Activated T-cell treated with anti-CD3 and anti-CD28 coated beads for 24 hours (primary cell): ENCODE measurements at regions not wholly inside any gene's neighbourhood (a gene's known extent, or its start where the extent isn't known, plus 50 kb on each side); places are given as distances from the start of the nearest gene placed in this dataset.
"Not testable (repeated sequence)": the region's sequence is repeated elsewhere in the genome, so short reads cannot be mapped to it uniquely, and the experiment has no call there.

Experiments used
- DNase-seq: peaks from one replicate; pipeline ENCODE4 v3.0.0-alpha.2; 2020; ENCODE audit warnings: low read depth

DNA sequence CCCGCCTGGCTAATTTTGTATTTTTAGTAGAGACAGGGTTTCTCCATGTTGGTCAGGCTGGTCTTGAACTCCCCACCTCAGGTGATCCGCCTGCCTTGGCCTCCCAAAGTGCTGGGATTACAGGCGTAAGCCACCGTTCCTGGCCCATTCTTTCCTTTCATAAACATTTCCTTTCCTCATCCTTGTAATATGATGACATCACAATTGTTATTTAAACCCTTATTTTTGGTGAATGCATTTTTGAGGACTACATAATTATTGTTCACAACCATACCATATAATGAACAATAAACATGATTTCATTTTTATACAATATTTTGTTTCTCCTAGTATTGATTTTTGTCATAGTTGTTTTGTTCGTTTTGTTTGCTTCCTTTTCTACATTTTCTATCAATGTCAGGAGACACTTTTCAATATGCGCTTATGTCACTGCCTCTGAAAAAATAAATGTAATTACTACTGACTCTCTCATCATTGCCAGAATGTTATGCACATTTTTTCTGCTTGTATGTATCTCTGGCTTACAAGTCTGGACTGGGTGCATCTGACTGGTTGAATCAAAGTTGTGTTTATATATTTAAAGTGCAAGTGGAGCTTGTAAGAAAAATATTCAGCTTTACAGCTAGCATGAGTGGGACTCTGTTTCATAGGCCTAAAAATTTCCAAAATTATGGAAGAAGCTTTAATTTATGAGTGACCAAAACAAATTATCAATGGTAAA, 2286.3 kb upstream of the RAG2 start:
- no peak for DNase-seq

- DNase-seq, result no peak
Observed at GRCh38 chr11:38867338-38867737, 2269.3 kb upstream of the RAG2 start.

DNA sequence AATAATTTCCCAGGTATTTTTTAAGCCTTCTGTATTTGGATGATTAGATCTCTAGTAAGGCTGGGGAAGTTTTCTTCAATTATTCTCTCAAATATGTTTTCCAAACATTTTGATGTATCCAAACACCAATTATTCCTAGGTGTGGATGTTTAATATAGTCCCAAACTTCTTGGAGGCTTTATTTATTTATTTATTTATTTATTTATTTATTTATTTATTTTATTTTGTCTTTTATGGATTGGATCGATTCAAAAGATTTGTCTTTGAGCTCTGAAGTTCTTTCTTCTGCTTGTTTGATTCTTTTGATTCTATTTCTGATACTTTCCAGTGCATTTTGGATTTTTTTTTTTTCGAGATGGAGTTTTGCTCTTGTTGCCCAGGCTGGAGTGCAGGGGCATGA, 2267.9 kb upstream of the RAG2 start:
- no peak for DNase-seq

GRCh38 chr11:38842991-38843390, 2245.0 kb upstream of the RAG2 start:
- DNase-seq, result no peak

GRCh38 chr11:38839071-38839470, 2241.0 kb upstream of the RAG2 start:
- DNase-seq, result no peak

DNA sequence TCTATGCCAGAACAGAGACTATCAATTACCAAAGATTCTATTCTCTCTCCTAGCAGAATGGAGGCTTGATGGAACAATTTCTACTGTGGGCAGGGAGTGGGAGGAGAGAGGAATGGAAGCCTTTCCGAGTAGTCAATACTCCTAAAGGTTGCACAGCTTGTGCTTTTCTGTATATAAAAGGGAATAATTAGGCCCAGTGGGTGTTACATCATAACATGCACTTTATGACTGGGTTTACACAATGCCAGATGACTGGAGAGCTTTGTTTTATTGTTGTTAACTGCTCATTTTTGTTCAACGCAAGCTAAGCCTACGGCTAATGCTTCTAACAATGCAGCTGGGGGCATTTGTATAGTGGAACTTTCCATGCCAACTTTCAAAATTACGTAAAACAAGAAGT, 2237.9 kb upstream of the RAG2 start:
- DNase-seq, result no peak

- DNase-seq, result no peak
Observed at GRCh38 chr11:38824573-38824972, 2226.5 kb upstream of the RAG2 start.

GRCh38 chr11:38821786-38822185, 2223.8 kb upstream of the RAG2 start:
- DNase-seq, result not testable (repeated sequence)

- no peak for DNase-seq
Observed at GRCh38 chr11:38819981-38820380, 2221.9 kb upstream of the RAG2 start.

GRCh38 chr11:38818720-38819119, 2220.7 kb upstream of the RAG2 start:
- no peak for DNase-seq

- DNase-seq, result no peak
Observed at GRCh38 chr11:38814670-38815069, 2216.6 kb upstream of the RAG2 start.

DNA sequence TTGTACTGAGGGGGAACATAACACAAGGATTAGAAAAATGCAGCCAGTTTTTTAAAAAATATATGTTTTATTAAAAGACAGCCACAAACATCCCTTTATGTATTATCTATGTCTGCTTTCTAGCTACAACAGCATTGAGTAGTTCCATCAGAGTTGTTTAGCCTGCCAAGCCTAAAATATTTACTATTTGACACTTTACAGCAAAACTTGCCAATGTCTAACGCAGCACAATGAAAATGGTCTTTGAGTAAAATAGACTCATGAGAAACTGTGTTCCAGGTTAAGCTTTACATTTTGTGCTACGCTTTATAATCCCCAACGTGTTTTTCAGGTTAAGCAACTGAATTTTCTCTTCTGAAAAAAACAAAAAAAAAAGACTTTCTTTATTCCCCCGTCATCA, 2211.5 kb upstream of the RAG2 start:
- DNase-seq, result no peak

- no peak for DNase-seq
Observed at GRCh38 chr11:38796281-38796680, 2198.2 kb upstream of the RAG2 start.

DNA sequence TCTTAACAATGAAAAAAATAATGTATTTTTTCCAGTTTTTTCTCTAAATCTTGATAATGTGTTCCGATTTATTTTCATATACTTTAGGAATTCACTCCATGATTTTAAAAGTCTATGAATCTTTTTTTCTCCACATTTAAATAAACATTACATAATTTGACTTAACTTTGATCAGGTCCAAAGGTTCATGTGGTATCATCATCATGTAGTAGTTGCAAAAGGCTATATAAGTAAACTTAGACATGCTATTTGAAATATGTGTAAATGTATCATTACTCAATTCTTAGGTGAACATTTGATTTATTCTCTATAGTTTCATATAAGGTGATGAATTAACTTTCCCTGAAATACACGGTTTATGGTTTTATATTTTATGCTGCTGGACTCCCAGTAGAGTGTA, 2197.0 kb upstream of the RAG2 start:
- DNase-seq, result no peak

GRCh38 chr11:38791346-38791961, 2193.4 kb upstream of the RAG2 start:
- DNase-seq, result no peak

DNA sequence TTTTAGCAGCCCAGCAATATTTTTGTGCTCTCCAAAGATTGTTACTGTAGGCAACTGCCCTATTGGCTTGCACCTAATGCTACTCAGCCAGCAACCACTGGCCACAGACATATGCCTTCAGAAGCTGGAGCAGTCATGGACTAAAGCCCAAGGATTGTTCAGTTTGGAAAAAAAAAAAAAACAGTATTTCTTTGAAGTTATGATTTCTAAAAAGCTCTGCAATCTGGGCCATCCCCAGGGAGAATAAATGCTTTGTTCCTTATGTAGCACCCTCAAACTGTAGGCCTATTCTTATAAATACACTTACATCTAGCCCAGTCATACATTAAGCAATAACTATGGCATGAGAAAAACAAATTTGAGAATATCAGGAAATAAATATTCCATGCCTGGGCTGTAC, 2190.5 kb upstream of the RAG2 start:
- DNase-seq, result no peak

DNA sequence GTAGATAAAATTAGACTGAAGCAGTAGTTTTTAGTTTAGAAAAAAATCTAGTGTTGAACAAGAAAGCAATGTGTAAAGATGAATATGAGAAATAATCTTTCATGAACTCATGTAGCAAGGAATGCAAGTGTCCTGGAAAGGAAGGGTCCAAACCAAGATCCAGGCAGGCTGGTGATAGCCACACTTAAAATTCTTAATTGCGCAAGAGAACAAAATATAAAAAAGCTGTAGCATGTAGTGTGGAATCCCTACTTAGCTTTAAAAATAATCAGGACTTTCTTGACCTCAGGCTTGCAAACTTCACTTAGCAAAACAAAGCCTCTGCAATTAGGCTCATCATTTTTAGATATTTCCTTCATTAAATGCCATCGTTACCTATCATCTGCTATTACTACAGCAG, 2186.1 kb upstream of the RAG2 start:
- DNase-seq, result no peak

- no peak for DNase-seq
Observed at GRCh38 chr11:38766796-38767195, 2168.8 kb upstream of the RAG2 start.

GRCh38 chr11:38759394-38759793, 2161.4 kb upstream of the RAG2 start:
- no peak for DNase-seq

GRCh38 chr11:38756537-38756936, 2158.5 kb upstream of the RAG2 start:
- no peak for DNase-seq

GRCh38 chr11:38751421-38751820, 2153.4 kb upstream of the RAG2 start:
- DNase-seq, result no peak

DNA sequence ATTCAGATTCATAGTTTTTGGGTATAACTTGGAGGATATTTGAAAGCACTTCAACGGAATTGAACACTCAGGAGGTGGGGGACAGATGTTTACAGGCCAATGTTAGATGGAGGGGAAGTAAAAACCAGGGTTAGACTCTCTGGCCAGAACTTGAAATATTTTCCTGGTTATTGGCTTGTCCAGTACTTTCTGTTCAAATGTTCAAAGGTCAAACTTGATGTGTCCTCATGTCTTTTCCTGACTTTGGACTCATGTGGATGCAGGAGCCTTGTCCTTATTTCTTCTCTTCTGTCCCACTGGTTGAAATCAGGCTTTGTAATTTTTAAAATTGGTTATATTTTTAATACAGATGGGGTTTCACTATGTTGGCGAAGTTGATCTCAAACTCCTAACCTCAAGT, 2148.5 kb upstream of the RAG2 start:
- DNase-seq, result not testable (repeated sequence)

- DNase-seq, result no peak
Observed at GRCh38 chr11:38723361-38723760, 2125.3 kb upstream of the RAG2 start.
